ENCODE measurements at regions not wholly inside any gene's neighbourhood (a gene's known extent, or its start where the extent isn't known, plus 50 kb on each side); places are given as distances from the start of the nearest gene placed in this dataset.

DNA sequence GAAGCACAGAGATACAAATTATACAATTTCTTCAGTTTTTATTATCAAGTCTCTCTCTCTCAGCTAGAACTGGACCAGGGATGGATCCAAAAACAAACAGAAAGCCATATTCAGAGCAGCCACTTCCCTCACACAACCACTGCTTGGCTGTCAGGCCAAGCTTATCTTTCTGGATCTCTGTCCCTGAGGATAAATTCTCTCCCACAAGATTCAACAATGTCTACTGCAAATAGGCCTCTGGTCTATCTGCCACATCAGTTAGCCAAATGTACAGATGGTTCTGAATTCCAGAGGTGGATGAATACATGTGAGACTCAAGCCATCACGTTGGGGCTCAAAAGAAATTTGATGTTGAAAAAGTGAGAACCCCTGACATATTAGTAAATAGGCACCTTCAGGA, 350.9 kb downstream of the LTN1 start:
- H3K27ac Mint-ChIP-seq: no peak overlapping the region
- ATAC-seq: no peak
- CTCF ChIA-PET: no interaction called here
- H3K4me1 Mint-ChIP-seq: peaks cover 14% of the 10 kb centered on the region
- no peak overlapping the region for H3K4me3 Mint-ChIP-seq
- no peaks in the 10 kb centered on the region for H3K27me3 Mint-ChIP-seq (ENCODE audit: low read depth)
- 0 out of 2 replicates have a peak, but pooled peaks cover 3% of the 10 kb centered on the region for H3K36me3 Mint-ChIP-seq
- DNase-seq (ENCODE audit: low spot score): no peak
- TF ChIP-seq IRF2 (CRISPR knock-in tag; IDR thresholded peaks at IDR 0.05; ENCODE audit: borderline replicate concordance, low read depth) (no peak), NFYB (CRISPR knock-in tag; conservative IDR thresholded peaks at IDR 0.05; ENCODE audit: low read depth) (no peak), ZNF671 (CRISPR knock-in tag; IDR thresholded peaks at IDR 0.05) (no peak), NR2C2 (CRISPR knock-in tag; IDR thresholded peaks at IDR 0.05) (no peak), NR1H2 (CRISPR knock-in tag; IDR thresholded peaks at IDR 0.05) (no peak), ZNF416 (CRISPR knock-in tag; IDR thresholded peaks at IDR 0.05) (no peak), MYBL2 (CRISPR knock-in tag; IDR thresholded peaks at IDR 0.05) (no peak), KAT7 (CRISPR knock-in tag; IDR thresholded peaks at IDR 0.05; ENCODE audit: borderline replicate concordance) (no peak), ZNF425 (CRISPR knock-in tag; conservative IDR thresholded peaks at IDR 0.05) (no peak), GRHL2 (CRISPR knock-in tag; IDR thresholded peaks at IDR 0.05; ENCODE audit: insufficient replicate concordance, severe bottlenecking) (no peak), JAZF1 (CRISPR knock-in tag; IDR thresholded peaks at IDR 0.05) (no peak), E2F1 (CRISPR knock-in tag; IDR thresholded peaks at IDR 0.05) (no peak)
- TF ChIP-seq, protein P1, sequence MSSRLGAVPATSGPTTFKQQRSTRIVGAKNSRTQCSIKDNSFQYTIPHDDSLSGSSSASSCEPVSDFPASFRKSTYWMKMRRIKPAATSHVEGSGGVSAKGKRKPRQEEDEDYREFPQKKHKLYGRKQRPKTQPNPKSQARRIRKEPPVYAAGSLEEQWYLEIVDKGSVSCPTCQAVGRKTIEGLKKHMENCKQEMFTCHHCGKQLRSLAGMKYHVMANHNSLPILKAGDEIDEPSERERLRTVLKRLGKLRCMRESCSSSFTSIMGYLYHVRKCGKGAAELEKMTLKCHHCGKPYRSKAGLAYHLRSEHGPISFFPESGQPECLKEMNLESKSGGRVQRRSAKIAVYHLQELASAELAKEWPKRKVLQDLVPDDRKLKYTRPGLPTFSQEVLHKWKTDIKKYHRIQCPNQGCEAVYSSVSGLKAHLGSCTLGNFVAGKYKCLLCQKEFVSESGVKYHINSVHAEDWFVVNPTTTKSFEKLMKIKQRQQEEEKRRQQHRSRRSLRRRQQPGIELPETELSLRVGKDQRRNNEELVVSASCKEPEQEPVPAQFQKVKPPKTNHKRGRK (CRISPR knock-in tag; IDR thresholded peaks at IDR 0.05; ENCODE audit: borderline replicate concordance): no peak
- TF ChIP-seq, protein P2, sequence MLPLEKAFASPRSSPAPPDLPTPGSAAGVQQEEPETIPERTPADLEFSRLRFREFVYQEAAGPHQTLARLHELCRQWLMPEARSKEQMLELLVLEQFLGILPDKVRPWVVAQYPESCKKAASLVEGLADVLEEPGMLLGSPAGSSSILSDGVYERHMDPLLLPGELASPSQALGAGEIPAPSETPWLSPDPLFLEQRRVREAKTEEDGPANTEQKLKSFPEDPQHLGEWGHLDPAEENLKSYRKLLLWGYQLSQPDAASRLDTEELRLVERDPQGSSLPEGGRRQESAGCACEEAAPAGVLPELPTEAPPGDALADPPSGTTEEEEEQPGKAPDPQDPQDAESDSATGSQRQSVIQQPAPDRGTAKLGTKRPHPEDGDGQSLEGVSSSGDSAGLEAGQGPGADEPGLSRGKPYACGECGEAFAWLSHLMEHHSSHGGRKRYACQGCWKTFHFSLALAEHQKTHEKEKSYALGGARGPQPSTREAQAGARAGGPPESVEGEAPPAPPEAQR (CRISPR knock-in tag; IDR thresholded peaks at IDR 0.05): no peak
- H3K9me3 Mint-ChIP-seq: peaks cover 19% of the 10 kb centered on the region
- POLR2A ChIA-PET: no interaction called here

DNA sequence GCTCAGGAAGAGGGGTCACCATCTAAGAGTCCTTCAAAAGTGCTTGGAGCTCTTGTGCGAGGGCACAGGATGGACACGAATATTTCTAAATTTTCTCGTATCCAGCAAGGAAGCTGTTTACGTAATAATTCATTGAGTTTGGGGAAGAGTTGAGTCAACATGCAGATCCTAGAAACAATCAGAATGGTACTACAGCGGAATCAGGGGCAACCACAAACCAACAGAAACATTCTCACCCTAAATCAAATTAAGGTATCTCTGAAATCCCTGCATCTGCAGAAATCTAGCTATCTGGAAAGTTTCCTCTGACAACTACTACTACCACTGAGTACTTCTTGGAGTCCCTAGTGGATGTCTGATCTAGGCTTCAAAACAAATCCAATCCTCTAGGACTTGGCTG, 352.4 kb downstream of the LTN1 start:
- H3K9me3 Mint-ChIP-seq: peaks cover 19% of the 10 kb centered on the region
- ChIA-PET POLR2A (no interaction called here), CTCF (interaction anchor here (1.0 kb wide), 1 partner anchor 106 kb away, joined by 4 read pairs; no protein-coding TSS in a partner anchor)
- no peak for TF ChIP-seq TP53 (CRISPR knock-in tag; IDR thresholded peaks at IDR 0.05)
- H3K27me3 Mint-ChIP-seq (ENCODE audit: low read depth): no peaks in the 10 kb centered on the region
- H3K36me3 Mint-ChIP-seq: 0 out of 2 replicates have a peak, but pooled peaks cover 3% of the 10 kb centered on the region
- no peak overlapping the region for H3K27ac Mint-ChIP-seq
- H3K4me1 Mint-ChIP-seq: peaks cover 16% of the 10 kb centered on the region
- H3K4me3 Mint-ChIP-seq: no peak overlapping the region
- DNase-seq (ENCODE audit: low spot score) (no peak), ATAC-seq (no peak)

GRCh38 chr21:28639737-28640136, 352.9 kb downstream of the LTN1 start:
- ChIA-PET POLR2A (no interaction called here), CTCF (interaction anchor here (1.0 kb wide), 1 partner anchor 106 kb away, joined by 4 read pairs; no protein-coding TSS in a partner anchor)
- H3K27me3 Mint-ChIP-seq (ENCODE audit: low read depth): no peaks in the 10 kb centered on the region
- peaks cover 19% of the 10 kb centered on the region for H3K9me3 Mint-ChIP-seq
- DNase-seq (ENCODE audit: low spot score): no peak
- H3K36me3 Mint-ChIP-seq: 0 out of 2 replicates have a peak, but pooled peaks cover 3% of the 10 kb centered on the region
- no peak overlapping the region for H3K27ac Mint-ChIP-seq
- H3K4me1 Mint-ChIP-seq: peaks cover 16% of the 10 kb centered on the region
- peak; percentile 48; the same call in 1 of the 2 replicates for ATAC-seq
- no peak overlapping the region for H3K4me3 Mint-ChIP-seq
- TF ChIP-seq KAT7 (CRISPR knock-in tag; IDR thresholded peaks at IDR 0.05; ENCODE audit: borderline replicate concordance): no peak
- no peak for TF ChIP-seq ETV6 (CRISPR knock-in tag; IDR thresholded peaks at IDR 0.05)
- TF ChIP-seq, protein P3, sequence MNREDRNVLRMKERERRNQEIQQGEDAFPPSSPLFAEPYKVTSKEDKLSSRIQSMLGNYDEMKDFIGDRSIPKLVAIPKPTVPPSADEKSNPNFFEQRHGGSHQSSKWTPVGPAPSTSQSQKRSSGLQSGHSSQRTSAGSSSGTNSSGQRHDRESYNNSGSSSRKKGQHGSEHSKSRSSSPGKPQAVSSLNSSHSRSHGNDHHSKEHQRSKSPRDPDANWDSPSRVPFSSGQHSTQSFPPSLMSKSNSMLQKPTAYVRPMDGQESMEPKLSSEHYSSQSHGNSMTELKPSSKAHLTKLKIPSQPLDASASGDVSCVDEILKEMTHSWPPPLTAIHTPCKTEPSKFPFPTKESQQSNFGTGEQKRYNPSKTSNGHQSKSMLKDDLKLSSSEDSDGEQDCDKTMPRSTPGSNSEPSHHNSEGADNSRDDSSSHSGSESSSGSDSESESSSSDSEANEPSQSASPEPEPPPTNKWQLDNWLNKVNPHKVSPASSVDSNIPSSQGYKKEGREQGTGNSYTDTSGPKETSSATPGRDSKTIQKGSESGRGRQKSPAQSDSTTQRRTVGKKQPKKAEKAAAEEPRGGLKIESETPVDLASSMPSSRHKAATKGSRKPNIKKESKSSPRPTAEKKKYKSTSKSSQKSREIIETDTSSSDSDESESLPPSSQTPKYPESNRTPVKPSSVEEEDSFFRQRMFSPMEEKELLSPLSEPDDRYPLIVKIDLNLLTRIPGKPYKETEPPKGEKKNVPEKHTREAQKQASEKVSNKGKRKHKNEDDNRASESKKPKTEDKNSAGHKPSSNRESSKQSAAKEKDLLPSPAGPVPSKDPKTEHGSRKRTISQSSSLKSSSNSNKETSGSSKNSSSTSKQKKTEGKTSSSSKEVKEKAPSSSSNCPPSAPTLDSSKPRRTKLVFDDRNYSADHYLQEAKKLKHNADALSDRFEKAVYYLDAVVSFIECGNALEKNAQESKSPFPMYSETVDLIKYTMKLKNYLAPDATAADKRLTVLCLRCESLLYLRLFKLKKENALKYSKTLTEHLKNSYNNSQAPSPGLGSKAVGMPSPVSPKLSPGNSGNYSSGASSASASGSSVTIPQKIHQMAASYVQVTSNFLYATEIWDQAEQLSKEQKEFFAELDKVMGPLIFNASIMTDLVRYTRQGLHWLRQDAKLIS (CRISPR knock-in tag; IDR thresholded peaks at IDR 0.05; ENCODE audit: borderline replicate concordance): no peak
- no peak for TF ChIP-seq ZNF396 (CRISPR knock-in tag; IDR thresholded peaks at IDR 0.05; ENCODE audit: borderline replicate concordance)
- no peak for TF ChIP-seq ZBTB21 (CRISPR knock-in tag; IDR thresholded peaks at IDR 0.05; ENCODE audit: borderline replicate concordance)
- TF ChIP-seq FOXP4 (CRISPR knock-in tag; IDR thresholded peaks at IDR 0.05): no peak
- TF ChIP-seq ATF1 (CRISPR knock-in tag; IDR thresholded peaks at IDR 0.05): no peak
